ENCODE measurements at regions not wholly inside any gene's neighbourhood (a gene's known extent, or its start where the extent isn't known, plus 50 kb on each side); places are given as distances from the start of the nearest gene placed in this dataset.

GRCh38 chr22:47535681-47536080 is 773.2 kb downstream of the TBC1D22A start:
- Histone ChIP-seq H3K27ac (ENCODE audit: low read depth, low read length) (no peak overlapping the region), H3K4me3 (ENCODE audit: low read length) (no peak overlapping the region), H3K4me1 (ENCODE audit: insufficient read depth, low read length) (no peaks in the 10 kb centered on the region), H3K36me3 (ENCODE audit: insufficient read depth, low read length) (no peaks in the 10 kb centered on the region), H3K9me3 (ENCODE audit: low read length) (no peaks in the 10 kb centered on the region), H3K27me3 (ENCODE audit: insufficient read depth, low read length, poor library complexity, severe bottlenecking) (no peaks in the 10 kb centered on the region)
- DNase-seq = no peak
- Mint-ChIP-seq H3K36me3 (peaks cover 0 to 15% (median 0%) of the 10 kb centered on the region in 3 donors), H3K27ac (no peak overlapping the region), H3K9me3 (peaks cover 0 to 10% (median 0%) of the 10 kb centered on the region in 5 donors), H3K4me1 (no peaks in the 10 kb centered on the region), H3K4me3 (no peak overlapping the region), H3K27me3 (no peaks in the 10 kb centered on the region)
- ChIA-PET POLR2A (no interaction called here), CTCF (no interaction called here)

- peaks cover 0 to 10% (median 0%) of the 10 kb centered on the region in 5 donors for H3K9me3 Mint-ChIP-seq
- H3K36me3 ChIP-seq (ENCODE audit: insufficient read depth, low read length) = no peaks in the 10 kb centered on the region
- no peak for DNase-seq
- H3K36me3 Mint-ChIP-seq = peaks cover 0 to 15% (median 0%) of the 10 kb centered on the region in 3 donors
- no peak overlapping the region for H3K4me3 Mint-ChIP-seq
- H3K4me1 ChIP-seq (ENCODE audit: insufficient read depth, low read length) = no peaks in the 10 kb centered on the region
- H3K4me1 Mint-ChIP-seq = no peaks in the 10 kb centered on the region
- H3K27ac ChIP-seq (ENCODE audit: low read depth, low read length) = no peak overlapping the region
- no peak overlapping the region for H3K4me3 ChIP-seq (ENCODE audit: low read length)
- H3K9me3 ChIP-seq (ENCODE audit: low read length) = no peaks in the 10 kb centered on the region
- POLR2A ChIA-PET = no interaction called here
- no peaks in the 10 kb centered on the region for H3K27me3 ChIP-seq (ENCODE audit: insufficient read depth, low read length, poor library complexity, severe bottlenecking)
- H3K27ac Mint-ChIP-seq = no peak overlapping the region
- CTCF ChIA-PET = no interaction called here
- H3K27me3 Mint-ChIP-seq = no peaks in the 10 kb centered on the region
Measured at GRCh38 chr22:47534804-47535410, 772.5 kb downstream of the TBC1D22A start.

- Mint-ChIP-seq H3K4me1 (no peaks in the 10 kb centered on the region), H3K4me3 (no peak overlapping the region), H3K27ac (no peak overlapping the region), H3K36me3 (peaks cover 0 to 15% (median 0%) of the 10 kb centered on the region in 3 donors), H3K9me3 (peaks cover 0 to 10% (median 0%) of the 10 kb centered on the region in 5 donors), H3K27me3 (no peaks in the 10 kb centered on the region)
- H3K27ac ChIP-seq (ENCODE audit: low read depth, low read length) = no peak overlapping the region
- no peaks in the 10 kb centered on the region for H3K27me3 ChIP-seq (ENCODE audit: insufficient read depth, low read length, poor library complexity, severe bottlenecking)
- DNase-seq = no peak
- H3K4me1 ChIP-seq (ENCODE audit: insufficient read depth, low read length) = no peaks in the 10 kb centered on the region
- no peaks in the 10 kb centered on the region for H3K9me3 ChIP-seq (ENCODE audit: low read length)
- ChIA-PET CTCF (no interaction called here), POLR2A (no interaction called here)
- H3K36me3 ChIP-seq (ENCODE audit: insufficient read depth, low read length) = no peaks in the 10 kb centered on the region
- no peak overlapping the region for H3K4me3 ChIP-seq (ENCODE audit: low read length)
Measured at GRCh38 chr22:47533961-47534803, 771.7 kb downstream of the TBC1D22A start.

- Mint-ChIP-seq H3K4me1 (no peaks in the 10 kb centered on the region), H3K9me3 (peaks cover 0 to 2% (median 0%) of the 10 kb centered on the region in 5 donors), H3K27me3 (peaks cover 2 to 20% of the 10 kb centered on the region in 2 donors), H3K36me3 (peaks cover 0 to 6% (median 0%) of the 10 kb centered on the region in 3 donors), H3K27ac (no peak overlapping the region), H3K4me3 (no peak overlapping the region)
- Histone ChIP-seq H3K27me3 (ENCODE audit: insufficient read depth, low read length, poor library complexity, severe bottlenecking) (no peaks in the 10 kb centered on the region), H3K4me3 (ENCODE audit: low read length) (no peak overlapping the region), H3K27ac (ENCODE audit: low read depth, low read length) (no peak overlapping the region), H3K36me3 (ENCODE audit: insufficient read depth, low read length) (no peaks in the 10 kb centered on the region), H3K4me1 (ENCODE audit: insufficient read depth, low read length) (no peaks in the 10 kb centered on the region), H3K9me3 (ENCODE audit: low read length) (no peaks in the 10 kb centered on the region)
- no peak for DNase-seq
- CTCF ChIA-PET = no interaction called here
- POLR2A ChIA-PET = no interaction called here
Measured at GRCh38 chr22:47517062-47517461, 754.6 kb downstream of the TBC1D22A start.

GRCh38 chr22:47515384-47516125 is 753.1 kb downstream of the TBC1D22A start:
- H3K36me3 ChIP-seq (ENCODE audit: insufficient read depth, low read length) = no peaks in the 10 kb centered on the region
- no peaks in the 10 kb centered on the region for H3K9me3 ChIP-seq (ENCODE audit: low read length)
- H3K27me3 ChIP-seq (ENCODE audit: insufficient read depth, low read length, poor library complexity, severe bottlenecking) = no peaks in the 10 kb centered on the region
- no peaks in the 10 kb centered on the region for H3K4me1 ChIP-seq (ENCODE audit: insufficient read depth, low read length)
- peaks cover 2 to 17% of the 10 kb centered on the region in 2 donors for H3K27me3 Mint-ChIP-seq
- no peak overlapping the region for H3K4me3 ChIP-seq (ENCODE audit: low read length)
- peaks cover 0 to 2% (median 0%) of the 10 kb centered on the region in 5 donors for H3K9me3 Mint-ChIP-seq
- H3K4me1 Mint-ChIP-seq = no peaks in the 10 kb centered on the region
- H3K27ac Mint-ChIP-seq = peak overlapping the region in 1 of 8 donors; percentile 47
- DNase-seq = no peak
- CTCF ChIA-PET = no interaction called here
- POLR2A ChIA-PET = no interaction called here
- no peak overlapping the region for H3K4me3 Mint-ChIP-seq
- H3K27ac ChIP-seq (ENCODE audit: low read depth, low read length) = no peak overlapping the region
- peaks cover 0 to 11% (median 2%) of the 10 kb centered on the region in 3 donors for H3K36me3 Mint-ChIP-seq

- ChIA-PET CTCF (no interaction called here), POLR2A (no interaction called here)
- Histone ChIP-seq H3K4me3 (ENCODE audit: low read length) (no peak overlapping the region), H3K36me3 (ENCODE audit: insufficient read depth, low read length) (no peaks in the 10 kb centered on the region), H3K4me1 (ENCODE audit: insufficient read depth, low read length) (no peaks in the 10 kb centered on the region), H3K27ac (ENCODE audit: low read depth, low read length) (no peak overlapping the region), H3K27me3 (ENCODE audit: insufficient read depth, low read length, poor library complexity, severe bottlenecking) (no peaks in the 10 kb centered on the region), H3K9me3 (ENCODE audit: low read length) (no peaks in the 10 kb centered on the region)
- peaks cover 4 to 11% of the 10 kb centered on the region in 2 donors for H3K27me3 Mint-ChIP-seq
- H3K4me1 Mint-ChIP-seq = no peaks in the 10 kb centered on the region
- H3K36me3 Mint-ChIP-seq = peaks cover 0 to 20% (median 2%) of the 10 kb centered on the region in 3 donors
- DNase-seq = no peak
- H3K4me3 Mint-ChIP-seq = no peak overlapping the region
- peaks cover 0 to 3% (median 0%) of the 10 kb centered on the region in 5 donors for H3K9me3 Mint-ChIP-seq
- no peak overlapping the region for H3K27ac Mint-ChIP-seq
Measured at GRCh38 chr22:47512617-47513016, 750.2 kb downstream of the TBC1D22A start.

GRCh38 chr22:47504962-47505361 is 742.5 kb downstream of the TBC1D22A start:
- peaks cover 0 to 35% (median 0%) of the 10 kb centered on the region in 3 donors for H3K36me3 Mint-ChIP-seq
- no peaks in the 10 kb centered on the region for H3K4me1 ChIP-seq (ENCODE audit: insufficient read depth, low read length)

More at GRCh38 chr22:47504962-47505361, 742.5 kb downstream of the TBC1D22A start:
- H3K4me1 Mint-ChIP-seq = no peaks in the 10 kb centered on the region
- H3K9me3 Mint-ChIP-seq = peaks cover 14 to 30% (median 18%) of the 10 kb centered on the region in 5 donors
- Histone ChIP-seq H3K36me3 (ENCODE audit: insufficient read depth, low read length) (no peaks in the 10 kb centered on the region), H3K9me3 (ENCODE audit: low read length) (no peaks in the 10 kb centered on the region), H3K27ac (ENCODE audit: low read depth, low read length) (no peak overlapping the region), H3K4me3 (ENCODE audit: low read length) (no peak overlapping the region), H3K27me3 (ENCODE audit: insufficient read depth, low read length, poor library complexity, severe bottlenecking) (no peaks in the 10 kb centered on the region)
- DNase-seq = no peak
- POLR2A ChIA-PET = no interaction called here
- CTCF ChIA-PET = no interaction called here
- H3K4me3 Mint-ChIP-seq = no peak overlapping the region
- peaks cover 8% of the 10 kb centered on the region in 2 donors for H3K27me3 Mint-ChIP-seq
- H3K27ac Mint-ChIP-seq = no peak overlapping the region

Data from CD8-positive, alpha-beta memory T cell (primary cell).